ENCODE measurements at regions not wholly inside any gene's neighbourhood (a gene's known extent, or its start where the extent isn't known, plus 50 kb on each side); places are given as distances from the start of the nearest gene placed in this dataset.

DNA sequence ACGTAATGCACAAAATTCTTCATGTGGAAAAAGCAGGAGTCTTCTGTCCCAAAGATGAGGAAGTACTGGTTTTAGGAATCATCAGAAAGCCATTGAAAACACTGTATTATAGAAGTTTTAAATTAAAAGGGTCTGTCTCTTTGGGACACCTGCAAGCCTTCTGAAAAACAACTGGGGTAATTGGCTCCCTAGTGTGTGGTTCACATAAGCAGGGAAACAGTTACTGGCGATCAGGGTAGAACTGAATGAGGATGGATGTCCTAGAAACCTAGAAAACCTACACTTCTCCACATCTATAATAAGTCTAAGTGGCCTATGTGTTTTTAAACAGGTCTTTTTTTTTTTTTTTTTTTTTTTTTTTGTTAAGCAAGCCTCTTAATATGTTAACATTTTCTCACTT, 945.5 kb upstream of the PCDH10 start:
- H2AFZ ChIP-seq = no peak overlapping the region
- POLR2A ChIA-PET (ENCODE audit: unreplicated experiment) = no interaction called here
- no peaks in the 10 kb centered on the region for H3K9me3 ChIP-seq (ENCODE audit: insufficient read depth, low read depth)
- H3K79me2 ChIP-seq (ENCODE audit: low read depth) = no peaks in the 10 kb centered on the region
- no peak for TF ChIP-seq EZH2 (IDR thresholded peaks at IDR 0.05; ENCODE audit: low read depth)
- TF ChIP-seq, protein P1, sequence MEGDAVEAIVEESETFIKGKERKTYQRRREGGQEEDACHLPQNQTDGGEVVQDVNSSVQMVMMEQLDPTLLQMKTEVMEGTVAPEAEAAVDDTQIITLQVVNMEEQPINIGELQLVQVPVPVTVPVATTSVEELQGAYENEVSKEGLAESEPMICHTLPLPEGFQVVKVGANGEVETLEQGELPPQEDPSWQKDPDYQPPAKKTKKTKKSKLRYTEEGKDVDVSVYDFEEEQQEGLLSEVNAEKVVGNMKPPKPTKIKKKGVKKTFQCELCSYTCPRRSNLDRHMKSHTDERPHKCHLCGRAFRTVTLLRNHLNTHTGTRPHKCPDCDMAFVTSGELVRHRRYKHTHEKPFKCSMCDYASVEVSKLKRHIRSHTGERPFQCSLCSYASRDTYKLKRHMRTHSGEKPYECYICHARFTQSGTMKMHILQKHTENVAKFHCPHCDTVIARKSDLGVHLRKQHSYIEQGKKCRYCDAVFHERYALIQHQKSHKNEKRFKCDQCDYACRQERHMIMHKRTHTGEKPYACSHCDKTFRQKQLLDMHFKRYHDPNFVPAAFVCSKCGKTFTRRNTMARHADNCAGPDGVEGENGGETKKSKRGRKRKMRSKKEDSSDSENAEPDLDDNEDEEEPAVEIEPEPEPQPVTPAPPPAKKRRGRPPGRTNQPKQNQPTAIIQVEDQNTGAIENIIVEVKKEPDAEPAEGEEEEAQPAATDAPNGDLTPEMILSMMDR (conservative IDR thresholded peaks at IDR 0.05) = no peak
- no TSS peak for BruUV-seq (replicated peaks)
- no peaks in the 10 kb centered on the region for H3K4me1 ChIP-seq (replicated peaks; ENCODE audit: insufficient read depth)
- H3K9me2 ChIP-seq (ENCODE audit: insufficient read depth) = no peaks in the 10 kb centered on the region
- no peak for DNase-seq
- intact Hi-C loops (cut with micrococcal nuclease; ENCODE audit: unreplicated experiment) = no loop called here
- CTCF ChIA-PET = no interaction called here
- no peak overlapping the region for H3K4me2 ChIP-seq
- H3K4me3 ChIP-seq = no peak overlapping the region
- H3K27ac ChIP-seq = no peak overlapping the region
- no peaks in the 10 kb centered on the region for H3K36me3 ChIP-seq (ENCODE audit: low read depth)
- H3F3A ChIP-seq (ENCODE audit: insufficient read depth, low read depth) = no peaks in the 10 kb centered on the region
- no peaks in the 10 kb centered on the region for H4K20me1 ChIP-seq (ENCODE audit: insufficient read depth)
- H3K27me3 ChIP-seq (ENCODE audit: insufficient read depth, low read depth) = no peaks in the 10 kb centered on the region

DNA sequence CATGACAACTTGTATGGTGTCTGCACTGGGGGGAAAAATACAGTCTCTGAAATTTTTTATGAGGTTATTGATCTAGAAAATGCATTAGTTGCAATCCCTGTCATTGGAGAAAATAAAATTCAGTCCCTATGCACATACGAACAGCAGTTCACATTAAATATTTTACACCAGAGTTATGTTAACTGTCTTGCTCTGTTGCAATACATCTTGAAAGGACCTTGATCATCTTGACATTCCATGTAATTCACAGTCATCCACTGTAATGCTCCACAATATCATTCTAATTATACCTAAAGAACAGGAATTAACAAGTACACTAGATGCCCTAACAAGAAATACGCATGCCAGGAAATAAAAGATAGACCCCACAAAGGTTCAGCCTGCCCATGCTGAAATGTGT, 934.6 kb upstream of the PCDH10 start:
- Histone ChIP-seq H3K27me3 (ENCODE audit: insufficient read depth, low read depth) (no peaks in the 10 kb centered on the region), H3K4me3 (no peak overlapping the region), H3K79me2 (ENCODE audit: low read depth) (no peaks in the 10 kb centered on the region), H2AFZ (no peak overlapping the region), H3K27ac (no peak overlapping the region), H3K9me2 (ENCODE audit: insufficient read depth) (no peaks in the 10 kb centered on the region), H3K9me3 (ENCODE audit: insufficient read depth, low read depth) (no peaks in the 10 kb centered on the region), H3K4me2 (no peak overlapping the region), H4K20me1 (ENCODE audit: insufficient read depth) (no peaks in the 10 kb centered on the region), H3F3A (ENCODE audit: insufficient read depth, low read depth) (no peaks in the 10 kb centered on the region), H3K36me3 (ENCODE audit: low read depth) (no peaks in the 10 kb centered on the region), H3K4me1 (replicated peaks; ENCODE audit: insufficient read depth) (no peaks in the 10 kb centered on the region)
- no peak for DNase-seq
- intact Hi-C loops (cut with micrococcal nuclease; ENCODE audit: unreplicated experiment) = no loop called here
- POLR2A ChIA-PET (ENCODE audit: unreplicated experiment) = no interaction called here
- TF ChIP-seq, protein P1 (conservative IDR thresholded peaks at IDR 0.05) = no peak
- TF ChIP-seq EZH2 (IDR thresholded peaks at IDR 0.05; ENCODE audit: low read depth) = no peak
- CTCF ChIA-PET = no interaction called here
- BruUV-seq (replicated peaks) = no TSS peak

DNA sequence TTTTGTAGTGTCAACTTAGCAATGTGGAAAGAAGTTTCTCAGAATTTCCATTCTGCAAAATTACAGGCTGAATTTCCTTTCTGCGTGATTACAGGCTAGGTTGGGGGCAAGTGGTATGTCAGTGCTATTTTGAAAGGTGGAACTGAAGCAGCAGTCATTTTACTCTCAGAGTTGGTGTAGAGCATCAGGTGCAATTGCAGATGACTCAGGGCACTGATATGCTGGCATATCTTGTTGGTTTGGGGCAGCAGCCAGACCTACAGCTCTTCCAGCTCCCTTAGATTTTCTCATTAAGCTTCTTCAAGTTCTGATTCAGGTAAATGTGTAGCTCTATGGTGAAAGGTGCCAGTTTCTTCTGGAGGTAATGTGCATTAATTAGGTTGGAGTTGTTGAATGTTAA, 930.7 kb upstream of the PCDH10 start:
- Histone ChIP-seq H3K4me2 (no peak overlapping the region), H3K27ac (no peak overlapping the region), H3K27me3 (ENCODE audit: insufficient read depth, low read depth) (no peaks in the 10 kb centered on the region), H3K79me2 (ENCODE audit: low read depth) (no peaks in the 10 kb centered on the region), H3K9me3 (ENCODE audit: insufficient read depth, low read depth) (no peaks in the 10 kb centered on the region), H3K4me1 (replicated peaks; ENCODE audit: insufficient read depth) (no peaks in the 10 kb centered on the region), H3F3A (ENCODE audit: insufficient read depth, low read depth) (no peaks in the 10 kb centered on the region), H3K4me3 (no peak overlapping the region), H3K36me3 (ENCODE audit: low read depth) (no peaks in the 10 kb centered on the region), H4K20me1 (ENCODE audit: insufficient read depth) (no peaks in the 10 kb centered on the region), H2AFZ (no peak overlapping the region), H3K9me2 (ENCODE audit: insufficient read depth) (no peaks in the 10 kb centered on the region)
- TF ChIP-seq, protein P1 (conservative IDR thresholded peaks at IDR 0.05) = no peak
- no peak for TF ChIP-seq EZH2 (IDR thresholded peaks at IDR 0.05; ENCODE audit: low read depth)
- BruUV-seq (replicated peaks) = no TSS peak
- DNase-seq = no peak
- ChIA-PET CTCF (no interaction called here), POLR2A (ENCODE audit: unreplicated experiment) (no interaction called here)
- intact Hi-C loops (cut with micrococcal nuclease; ENCODE audit: unreplicated experiment) = no loop called here

Measured in PC-9 (cell line).